ENCODE measurements at regions not wholly inside any gene's neighbourhood (a gene's known extent, or its start where the extent isn't known, plus 50 kb on each side); places are given as distances from the start of the nearest gene placed in this dataset.

DNA sequence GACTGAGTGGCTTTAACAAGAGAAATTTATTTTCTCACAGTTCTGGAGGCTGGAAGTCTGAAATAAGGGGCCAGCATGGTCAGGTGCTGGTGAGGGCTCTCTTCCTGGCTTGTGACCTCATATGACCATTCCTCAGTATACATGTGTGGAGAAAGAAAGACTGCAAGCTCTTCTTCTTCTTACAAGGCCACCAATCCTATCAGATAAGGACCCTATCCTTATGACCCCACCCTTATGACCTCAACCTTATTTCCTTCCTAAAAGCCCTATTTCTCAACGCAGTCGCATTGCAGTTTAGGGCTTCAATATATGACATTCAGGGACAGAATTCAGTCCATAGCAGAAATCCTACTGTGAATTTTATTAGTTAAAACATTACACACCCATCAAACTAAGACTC, 124.4 kb upstream of the RAG2 start:
- TF ChIP-seq, protein P1, sequence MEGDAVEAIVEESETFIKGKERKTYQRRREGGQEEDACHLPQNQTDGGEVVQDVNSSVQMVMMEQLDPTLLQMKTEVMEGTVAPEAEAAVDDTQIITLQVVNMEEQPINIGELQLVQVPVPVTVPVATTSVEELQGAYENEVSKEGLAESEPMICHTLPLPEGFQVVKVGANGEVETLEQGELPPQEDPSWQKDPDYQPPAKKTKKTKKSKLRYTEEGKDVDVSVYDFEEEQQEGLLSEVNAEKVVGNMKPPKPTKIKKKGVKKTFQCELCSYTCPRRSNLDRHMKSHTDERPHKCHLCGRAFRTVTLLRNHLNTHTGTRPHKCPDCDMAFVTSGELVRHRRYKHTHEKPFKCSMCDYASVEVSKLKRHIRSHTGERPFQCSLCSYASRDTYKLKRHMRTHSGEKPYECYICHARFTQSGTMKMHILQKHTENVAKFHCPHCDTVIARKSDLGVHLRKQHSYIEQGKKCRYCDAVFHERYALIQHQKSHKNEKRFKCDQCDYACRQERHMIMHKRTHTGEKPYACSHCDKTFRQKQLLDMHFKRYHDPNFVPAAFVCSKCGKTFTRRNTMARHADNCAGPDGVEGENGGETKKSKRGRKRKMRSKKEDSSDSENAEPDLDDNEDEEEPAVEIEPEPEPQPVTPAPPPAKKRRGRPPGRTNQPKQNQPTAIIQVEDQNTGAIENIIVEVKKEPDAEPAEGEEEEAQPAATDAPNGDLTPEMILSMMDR (IDR thresholded peaks at IDR 0.05) = no peak
- TF ChIP-seq POLR2A (IDR thresholded peaks at IDR 0.05) (no peak), EP300 (IDR thresholded peaks at IDR 0.05) (no peak)

Data from ovary (tissue), 3 donors.